ENCODE measurements at regions not wholly inside any gene's neighbourhood (a gene's known extent, or its start where the extent isn't known, plus 50 kb on each side); places are given as distances from the start of the nearest gene placed in this dataset.

DNA sequence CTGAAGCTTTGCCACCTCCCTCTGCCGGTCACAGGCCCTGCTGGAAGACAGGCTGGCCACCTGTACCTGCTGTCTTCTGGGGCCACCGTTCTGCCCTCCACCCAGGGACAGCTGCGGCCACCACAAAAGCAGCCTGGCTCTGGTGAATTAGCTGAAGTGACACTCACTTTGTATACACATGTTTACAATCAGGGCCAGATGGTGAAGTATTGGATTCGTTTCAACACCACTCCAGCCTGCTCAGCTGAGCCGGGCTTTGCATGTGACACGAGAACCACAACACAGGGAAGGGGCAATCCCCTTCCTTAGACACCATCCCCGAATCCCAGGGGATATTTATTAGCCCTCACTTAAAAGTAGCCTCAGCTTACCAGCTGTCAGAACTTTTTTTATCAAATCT, 191.5 kb upstream of the RPL38 start:
- TF ChIP-seq POLR2A (IDR thresholded peaks at IDR 0.05; ENCODE audit: low read depth, low read length) = no peak
- FAIRE-seq (no peak), DNase-seq (ENCODE audit: insufficient read length, low spot score) (no peak)

DNA sequence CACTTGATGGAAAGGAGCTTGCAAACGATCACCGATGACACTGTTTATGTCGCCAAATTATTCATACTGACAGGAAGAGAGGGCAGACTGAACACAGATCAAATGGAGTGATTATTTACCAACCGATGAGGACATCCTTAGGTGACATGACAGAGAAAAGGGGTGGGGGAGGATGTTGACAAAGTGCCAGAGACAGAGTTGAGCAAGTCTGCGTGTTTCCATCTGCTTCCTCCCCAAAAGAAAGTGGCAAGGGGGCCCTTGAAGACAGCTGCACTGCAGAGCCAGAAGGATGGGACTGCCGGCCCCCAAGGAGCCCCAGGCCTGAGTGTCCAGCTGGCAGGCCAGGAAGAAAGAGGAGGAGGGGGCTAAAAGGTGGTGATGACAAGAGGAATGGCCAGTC, 191.0 kb upstream of the RPL38 start:
- no peak for TF ChIP-seq POLR2A (IDR thresholded peaks at IDR 0.05; ENCODE audit: low read depth, low read length)
- FAIRE-seq (no peak), DNase-seq (ENCODE audit: insufficient read length, low spot score) (no peak)

DNA sequence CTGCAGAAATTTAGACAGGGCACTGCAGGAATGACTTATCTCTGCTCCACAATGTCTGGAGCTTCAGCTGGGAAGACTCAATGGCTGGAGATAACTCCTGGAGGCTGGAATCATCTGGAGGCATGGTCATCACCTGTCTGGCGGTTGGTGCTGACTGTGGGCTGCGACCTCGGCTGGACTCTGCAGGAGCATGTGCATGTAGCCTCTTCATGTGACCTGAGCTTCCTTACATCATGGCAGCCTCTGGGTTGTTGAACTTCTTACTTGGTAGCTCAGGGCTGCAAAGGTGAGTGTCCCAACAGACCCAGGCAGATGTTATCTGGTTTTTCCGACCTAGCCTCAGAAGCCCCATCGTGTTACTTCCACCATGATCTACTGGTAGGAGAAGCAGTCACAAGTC, 188.2 kb upstream of the RPL38 start:
- FAIRE-seq = no peak
- DNase-seq (ENCODE audit: insufficient read length, low spot score) = no peak
- no peak for TF ChIP-seq POLR2A (IDR thresholded peaks at IDR 0.05; ENCODE audit: low read depth, low read length)

DNA sequence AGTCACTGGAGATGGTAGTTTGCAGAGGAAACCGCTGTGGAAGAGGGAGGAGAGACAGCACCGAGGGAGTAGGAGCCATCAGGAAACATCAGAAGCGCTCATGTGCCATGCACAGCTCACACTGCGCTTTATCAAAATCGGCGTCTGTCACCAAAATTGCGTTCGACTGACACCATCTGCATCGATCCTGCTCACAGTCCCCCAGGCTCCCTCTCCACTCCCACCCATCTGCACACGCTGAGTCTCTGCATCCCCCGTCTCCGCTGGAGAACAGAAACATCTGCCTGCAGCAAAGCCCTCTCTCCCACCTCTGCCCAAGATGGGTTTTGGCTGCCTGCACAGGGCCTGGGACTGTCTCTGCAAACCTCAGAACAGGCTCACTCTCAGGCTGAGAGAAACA, 187.5 kb upstream of the RPL38 start:
- TF ChIP-seq POLR2A (IDR thresholded peaks at IDR 0.05; ENCODE audit: low read depth, low read length) = no peak
- DNase-seq (ENCODE audit: insufficient read length, low spot score) (no peak), FAIRE-seq (no peak)

DNA sequence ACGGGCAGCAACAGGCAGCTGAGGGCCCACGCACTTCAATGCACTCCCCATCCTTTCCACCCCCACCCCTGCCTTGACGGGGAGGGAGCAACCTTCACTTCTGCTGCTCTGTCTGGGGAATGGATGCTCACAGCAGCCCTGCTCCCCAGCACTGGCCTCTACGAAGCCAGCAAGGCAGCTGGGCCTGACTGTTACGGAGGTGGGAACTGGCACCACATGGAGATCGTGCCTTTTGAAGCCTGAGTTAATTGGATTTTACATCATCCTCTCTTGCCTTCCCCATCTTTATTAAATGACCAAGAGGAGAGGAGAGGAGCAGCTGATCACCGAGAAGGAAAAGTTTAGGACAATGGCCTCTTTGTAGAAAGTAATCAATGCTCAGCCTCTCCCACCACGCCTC, 187.0 kb upstream of the RPL38 start:
- no peak for TF ChIP-seq POLR2A (IDR thresholded peaks at IDR 0.05; ENCODE audit: low read depth, low read length)
- DNase-seq (ENCODE audit: insufficient read length, low spot score) (no peak), FAIRE-seq (no peak)

DNA sequence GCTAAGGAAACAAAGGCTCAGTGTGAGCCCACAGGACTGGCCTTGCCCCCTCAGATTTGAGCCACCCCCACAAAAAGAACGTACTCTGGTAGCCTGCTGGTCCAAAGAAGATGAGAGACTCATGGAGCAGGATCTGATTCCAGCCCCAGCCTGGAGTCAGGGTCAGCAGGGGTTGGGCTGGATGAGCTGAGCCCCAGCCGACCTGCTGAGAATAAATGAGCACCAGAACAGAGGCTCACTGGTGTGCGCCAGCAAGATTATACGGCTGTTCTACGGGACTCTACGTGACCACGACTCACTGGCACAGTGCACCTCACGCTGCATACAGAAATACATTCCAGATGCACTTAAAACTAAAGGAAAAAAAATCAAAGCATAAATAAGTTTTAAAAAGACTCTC, 186.0 kb upstream of the RPL38 start:
- DNase-seq (ENCODE audit: insufficient read length, low spot score) (no peak), FAIRE-seq (no peak)

DNA sequence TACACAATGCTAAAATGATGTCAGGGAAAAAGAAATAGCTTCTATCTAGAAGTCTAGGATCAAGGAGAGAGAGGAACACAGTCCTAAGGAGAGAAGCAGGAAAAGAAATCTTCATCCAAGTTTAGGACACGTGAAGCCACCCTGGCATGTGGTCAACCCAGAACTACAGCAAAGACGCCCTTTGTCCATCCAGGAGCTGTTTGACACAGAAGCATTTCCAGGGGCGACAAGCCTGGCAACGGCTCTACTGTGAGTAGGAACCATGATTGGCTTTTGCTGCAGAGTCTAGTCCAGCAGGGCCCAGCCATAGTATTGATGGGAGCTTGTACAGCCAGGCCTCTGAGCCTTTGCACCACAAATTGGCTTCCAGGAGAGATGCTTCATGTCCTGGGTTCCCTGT, 185.4 kb upstream of the RPL38 start:
- DNase-seq (ENCODE audit: insufficient read length, low spot score) (no peak), FAIRE-seq (no peak)
- TF ChIP-seq POLR2A (IDR thresholded peaks at IDR 0.05; ENCODE audit: low read depth, low read length) = no peak

More for the DNA sequence above, 186.0 kb upstream of the RPL38 start:
- no peak for TF ChIP-seq POLR2A (IDR thresholded peaks at IDR 0.05; ENCODE audit: low read depth, low read length)

DNA sequence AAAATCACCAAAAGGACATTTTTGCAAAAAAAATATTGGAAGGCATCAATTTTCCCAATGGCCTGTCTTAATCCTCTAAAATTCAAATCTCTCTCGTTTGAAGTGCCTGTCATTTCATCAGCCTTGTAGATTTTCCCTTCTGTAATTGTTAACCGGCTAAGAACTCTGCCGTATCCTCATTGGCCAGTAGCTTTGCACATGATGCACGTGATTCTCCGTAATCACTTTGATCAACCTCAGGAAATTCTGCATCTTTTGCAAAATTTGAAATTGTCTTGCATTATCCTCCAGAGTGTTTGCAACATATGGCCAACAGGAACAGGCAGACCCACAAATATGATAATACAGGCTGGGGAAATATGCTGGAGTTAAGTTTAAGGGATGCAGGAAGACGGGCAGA, 184.2 kb upstream of the RPL38 start:
- FAIRE-seq = no peak
- TF ChIP-seq POLR2A (IDR thresholded peaks at IDR 0.05; ENCODE audit: low read depth, low read length) = no peak
- no peak for DNase-seq (ENCODE audit: insufficient read length, low spot score)

DNA sequence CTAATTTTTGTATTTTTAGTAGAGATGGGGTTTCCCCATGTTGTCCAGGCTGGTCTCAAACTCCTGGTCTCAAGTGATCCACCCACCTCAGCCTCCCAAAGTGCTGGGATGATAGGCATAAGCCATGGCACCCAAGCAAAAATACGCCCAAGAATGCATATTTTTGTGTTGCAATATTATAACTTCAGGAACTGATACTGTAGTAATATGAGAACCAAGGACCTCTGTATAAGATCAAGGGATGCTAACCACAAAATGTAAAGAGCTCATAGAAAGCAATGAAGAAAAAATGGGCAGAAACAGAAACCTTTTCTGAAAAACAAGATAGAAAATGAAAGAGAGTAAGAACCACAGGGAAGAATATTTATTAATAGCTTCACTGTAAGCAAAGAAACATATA, 183.6 kb upstream of the RPL38 start:
- FAIRE-seq = no peak
- TF ChIP-seq POLR2A (IDR thresholded peaks at IDR 0.05; ENCODE audit: low read depth, low read length) = no peak
- DNase-seq (ENCODE audit: insufficient read length, low spot score) = no peak

DNA sequence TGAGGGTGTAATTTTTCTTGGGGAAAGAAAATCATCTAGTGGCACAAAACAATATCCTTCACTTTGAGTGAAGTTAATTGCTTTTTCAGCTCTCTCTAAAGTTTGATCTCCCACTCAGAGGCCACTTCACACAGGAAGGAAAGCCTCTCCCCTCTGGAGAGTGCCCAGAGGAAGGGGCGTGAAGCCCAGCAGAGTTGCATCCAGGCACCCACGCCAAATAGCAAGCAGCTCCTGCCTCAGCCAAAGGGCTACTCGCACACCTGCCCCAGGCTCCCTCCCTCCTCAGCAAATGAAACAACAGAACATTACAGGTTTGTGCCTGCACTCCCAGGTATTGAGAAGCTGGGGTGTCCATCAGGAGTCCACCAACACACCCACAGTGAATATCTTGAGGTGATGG, 183.0 kb upstream of the RPL38 start:
- DNase-seq (ENCODE audit: insufficient read length, low spot score) = no peak
- FAIRE-seq = no peak
- TF ChIP-seq POLR2A (IDR thresholded peaks at IDR 0.05; ENCODE audit: low read depth, low read length) = no peak

DNA sequence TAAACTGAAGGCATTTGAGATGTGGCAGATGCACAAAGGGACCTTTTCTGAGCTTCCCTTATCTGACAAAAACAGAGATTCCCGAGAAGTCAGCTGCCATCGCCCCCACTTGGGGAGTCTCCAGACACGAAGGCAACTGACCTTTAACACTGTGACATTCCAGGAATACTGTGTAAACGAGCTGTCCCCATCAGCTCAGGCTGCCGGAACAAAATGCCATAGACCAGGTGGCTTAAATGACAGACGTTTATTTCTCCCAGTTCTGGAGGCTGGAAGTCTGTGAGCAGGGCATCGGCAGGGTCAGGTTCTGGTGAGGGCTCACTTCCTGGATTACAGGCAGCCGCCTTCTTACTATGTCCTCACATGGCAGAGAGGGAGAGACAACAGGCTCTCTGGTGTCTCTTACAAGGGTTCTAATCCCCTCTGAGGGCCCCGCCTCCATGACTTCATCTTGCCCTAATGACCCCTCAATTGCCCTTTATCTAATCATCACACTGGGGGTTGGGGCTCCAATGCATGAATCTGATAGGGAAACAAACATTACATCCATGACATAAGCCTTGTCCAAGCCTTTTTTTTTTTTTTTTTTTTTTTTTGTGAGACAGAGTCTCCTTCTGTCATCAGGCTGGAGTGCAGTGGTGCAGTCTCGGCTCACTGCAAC, 178.5 kb upstream of the RPL38 start:
- FAIRE-seq = no peak
- no peak for DNase-seq (ENCODE audit: insufficient read length, low spot score)
- TF ChIP-seq POLR2A (IDR thresholded peaks at IDR 0.05; ENCODE audit: low read depth, low read length) = no peak

DNA sequence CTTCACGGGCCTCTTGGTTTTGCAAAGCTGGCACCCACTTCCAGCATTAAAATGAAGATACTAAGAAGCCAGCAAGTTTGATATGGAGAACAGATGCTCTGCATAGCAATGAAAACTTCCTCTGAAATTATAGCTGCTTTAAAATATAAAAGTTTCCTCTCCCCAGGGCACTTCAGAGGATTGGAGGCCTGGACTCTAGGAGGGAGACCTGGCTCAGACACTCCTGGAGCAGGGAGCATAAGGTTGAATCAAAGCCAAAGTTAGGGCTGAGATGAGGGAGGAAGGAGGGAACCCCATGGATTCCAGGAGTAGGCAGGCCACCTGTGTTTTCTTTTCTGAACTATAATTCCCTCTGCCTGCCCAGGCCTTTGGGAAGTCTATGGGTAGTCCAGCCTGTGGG, 176.0 kb upstream of the RPL38 start:
- no peak for DNase-seq (ENCODE audit: insufficient read length, low spot score)
- TF ChIP-seq POLR2A (IDR thresholded peaks at IDR 0.05; ENCODE audit: low read depth, low read length) = no peak
- FAIRE-seq = no peak

DNA sequence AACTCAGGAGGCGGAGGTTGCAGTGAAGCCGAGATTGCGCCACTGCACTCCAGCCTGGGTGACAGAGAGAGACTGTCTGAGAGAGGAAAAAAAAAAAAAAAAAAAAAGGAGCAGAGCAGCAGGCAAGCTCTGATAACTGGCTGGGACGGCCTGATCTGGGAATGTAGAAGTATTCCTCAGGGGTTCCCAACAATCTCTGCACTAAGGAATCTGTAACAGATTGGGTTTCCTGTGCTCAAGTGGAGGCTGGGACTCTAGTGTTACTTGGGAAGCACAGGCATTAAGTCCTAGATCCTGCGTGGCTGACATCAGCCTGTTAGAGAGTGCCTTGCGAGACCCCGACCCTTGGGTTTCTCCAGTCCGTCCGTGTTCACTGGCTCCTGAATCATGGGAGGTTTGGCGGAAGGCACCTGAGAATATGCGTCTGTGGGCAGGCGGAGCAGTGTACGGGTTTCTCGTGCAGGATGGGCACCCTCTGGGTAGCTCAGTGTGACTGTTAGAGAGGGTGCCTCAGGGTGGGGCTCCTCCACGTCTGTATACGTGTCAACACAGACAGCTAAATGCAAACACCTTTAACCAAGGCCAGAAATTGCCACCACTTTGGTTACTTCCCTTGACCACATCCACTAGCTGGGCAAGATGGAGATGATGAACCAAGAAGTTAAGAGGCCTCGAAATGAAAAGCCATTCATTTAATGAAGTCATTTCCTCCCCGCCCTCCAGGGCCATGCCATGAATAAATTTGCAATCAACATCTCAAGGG, 174.9 kb upstream of the RPL38 start:
- DNase-seq (ENCODE audit: insufficient read length, low spot score) = no peak
- no peak for TF ChIP-seq POLR2A (IDR thresholded peaks at IDR 0.05; ENCODE audit: low read depth, low read length)
- no peak for FAIRE-seq

DNA sequence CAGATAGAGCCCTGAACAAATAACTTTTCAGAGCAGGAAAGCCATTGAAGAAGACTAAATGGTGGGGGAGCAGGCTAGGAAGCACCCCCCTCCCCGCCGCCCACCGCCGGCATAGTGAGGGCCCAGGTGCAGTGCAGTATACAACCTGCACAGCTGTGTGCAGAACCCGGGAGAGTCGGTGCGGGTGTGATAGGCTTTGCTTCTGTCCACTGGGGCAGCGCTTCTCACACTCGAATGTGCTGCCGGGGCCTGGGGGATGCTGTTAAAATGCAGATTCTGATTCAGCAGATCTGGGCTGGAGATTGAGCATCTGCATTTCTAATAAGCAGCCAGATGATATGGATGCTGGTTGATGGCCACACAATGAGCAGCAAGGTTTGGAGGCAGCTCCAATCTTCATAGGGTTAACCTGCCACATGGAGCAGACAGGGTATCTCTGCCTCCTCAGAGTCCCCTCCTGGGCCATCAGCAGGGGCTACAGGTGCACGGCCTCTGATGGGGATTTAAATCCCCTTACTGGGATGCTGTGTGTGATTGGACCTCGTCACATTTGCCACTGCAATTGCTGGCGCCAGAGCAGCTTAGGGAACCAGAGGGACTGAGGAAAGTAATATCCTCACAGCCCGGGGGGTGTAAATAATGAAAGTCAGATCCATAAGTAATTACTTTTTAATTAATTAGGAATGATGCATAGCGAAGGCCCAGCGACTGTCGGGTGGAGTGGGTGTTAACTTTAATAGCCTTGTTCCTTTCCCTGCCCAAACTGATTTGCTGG, 172.0 kb upstream of the RPL38 start:
- no peak for DNase-seq (ENCODE audit: insufficient read length, low spot score)
- TF ChIP-seq POLR2A (IDR thresholded peaks at IDR 0.05; ENCODE audit: low read depth, low read length) = no peak
- FAIRE-seq = no peak

DNA sequence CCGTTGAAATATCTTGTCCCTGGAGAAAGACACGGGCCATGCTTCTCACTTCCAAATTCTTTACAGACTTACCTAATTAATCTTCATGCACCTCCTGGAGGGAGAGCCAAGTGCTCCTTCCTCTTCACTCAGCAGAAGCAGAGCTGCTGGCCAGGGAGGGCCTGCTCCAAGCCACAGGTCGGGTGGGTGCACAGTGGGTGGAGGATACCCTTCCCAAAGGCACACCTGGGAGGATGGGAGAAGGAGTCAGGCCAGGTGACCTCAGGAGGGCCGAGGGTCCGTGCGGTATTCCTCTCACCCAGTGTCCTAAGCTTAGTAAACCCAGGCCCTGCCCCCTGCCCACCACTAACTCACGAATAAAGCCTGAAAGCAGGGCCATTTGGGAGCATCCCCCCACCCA, 171.3 kb upstream of the RPL38 start:
- FAIRE-seq (no peak), DNase-seq (ENCODE audit: insufficient read length, low spot score) (no peak)
- no peak for TF ChIP-seq POLR2A (IDR thresholded peaks at IDR 0.05; ENCODE audit: low read depth, low read length)
